SK-N-SH (cell line): ENCODE measurements at regions not wholly inside any gene's neighbourhood (a gene's known extent, or its start where the extent isn't known, plus 50 kb on each side); places are given as distances from the start of the nearest gene placed in this dataset.

Source experiments
- CTCF ChIA-PET: fragments of 300-600, 350-600 bp; formaldehyde crosslinking; extraction: SDS; loops from one replicate; lab custom pipeline; 2021; lab: Yijun Ruan, JAX
- POLR2A ChIA-PET: fragments of 350-600 bp; sonication (Branson Sonifier 250); formaldehyde crosslinking; extraction: SDS; loops from one replicate; lab custom pipeline; 2020; ENCODE audit warnings: antibody characterized with exemption, inconsistent platforms; lab: Yijun Ruan, JAX
- DNase-seq: peaks from one replicate; pipeline ENCODE4 v3.0.0; 2012
- H2AFZ ChIP-seq: fragments of 200-600 bp; sonication (generic); 2 replicates; pipeline ENCODE4 v1.8.1; 2016; ENCODE audit warnings: antibody characterized with exemption, mild to moderate bottlenecking, low read depth
- H3F3A ChIP-seq: fragments of 200-600 bp; sonication (generic); replicated peaks from 2 replicates; pipeline ENCODE3; 2016; ENCODE audit warnings: antibody characterized with exemption, mild to moderate bottlenecking; ENCODE audit not compliant: insufficient read depth
- H3K27ac ChIP-seq, 2 experiments: fragments of 200-500 bp in 1 of 2; fragments of 200-600 bp in 1 of 2; sonication (Bioruptor generic) in 1 of 2; sonication (generic), shearing (Covaris generic) in 1 of 2; 2 replicates each; pipeline versions ENCODE4 v1.5.1 to v1.6.1; 2014 to 2016; ENCODE audit warnings: low read depth in 2 of 2, inconsistent platforms in 1 of 2, low read length in 1 of 2, mild to moderate bottlenecking in 1 of 2, mixed read lengths in 1 of 2
- H3K27me3 ChIP-seq: fragments of 200-600 bp; sonication (generic), shearing (Covaris generic); 2 replicates; pipeline ENCODE4 v1.6.1; 2016; ENCODE audit warnings: mixed run types; ENCODE audit not compliant: insufficient read depth
- H3K36me3 ChIP-seq, 2 experiments: fragments of 200-500 bp in 1 of 2; fragments of 200-600 bp in 1 of 2; sonication (Bioruptor generic) in 1 of 2; sonication (generic) in 1 of 2; replicated peaks in 1 of 2; 2 replicates each; pipeline versions ENCODE3 to v1.5.1; 2014 to 2016; ENCODE audit warnings: low read length in 1 of 2, mild to moderate bottlenecking in 1 of 2; ENCODE audit not compliant: insufficient read depth in 2 of 2, control insufficient read depth in 1 of 2
- H3K4me1 ChIP-seq, 2 experiments: fragments of 200-500 bp in 1 of 2; fragments of 200-600 bp in 1 of 2; sonication (Bioruptor generic) in 1 of 2; sonication (generic), shearing (Covaris generic) in 1 of 2; 2 replicates each; pipeline versions ENCODE4 v1.5.1 to v1.6.1; 2014 to 2016; ENCODE audit warnings: low read depth in 1 of 2, low read length in 1 of 2, mixed run types in 1 of 2; ENCODE audit not compliant: insufficient read depth in 2 of 2, control insufficient read depth in 1 of 2
- H3K4me2 ChIP-seq: fragments of 200-600 bp; sonication (generic), shearing (Covaris generic); 2 replicates; pipeline ENCODE4 v1.6.1; 2017; ENCODE audit warnings: mixed run types
- H3K4me3 ChIP-seq, 2 experiments: fragments of 200-500 bp in 1 of 2; fragments of 200-600 bp in 1 of 2; sonication (Bioruptor generic) in 1 of 2; sonication (generic), shearing (Covaris generic) in 1 of 2; 2 replicates each; pipeline versions ENCODE4 v1.5.1 to v1.8.1; 2014 to 2016; ENCODE audit warnings: low read depth in 2 of 2, inconsistent platforms in 1 of 2, low read length in 1 of 2, mild to moderate bottlenecking in 1 of 2, mixed read lengths in 1 of 2, moderate library complexity in 1 of 2
- H3K79me2 ChIP-seq: fragments of 200-600 bp; sonication (generic); 2 replicates; pipeline ENCODE4 v1.8.1; 2017; ENCODE audit warnings: mild to moderate bottlenecking; ENCODE audit not compliant: insufficient read depth
- H3K9ac ChIP-seq: fragments of 200-600 bp; sonication (generic); 2 replicates; pipeline ENCODE4 v1.6.1; 2017; ENCODE audit warnings: mixed run types
- H3K9me2 ChIP-seq: fragments of 200-600 bp; sonication (generic); 2 replicates; pipeline ENCODE4 v1.6.1; 2017; ENCODE audit warnings: mixed run types
- H3K9me3 ChIP-seq: fragments of 200-600 bp; sonication (generic); 2 replicates; pipeline ENCODE4 v1.6.1; 2017; ENCODE audit warnings: mixed run types, mild to moderate bottlenecking, moderate library complexity
- H4K20me1 ChIP-seq: fragments of 200-600 bp; sonication (generic); 2 replicates; pipeline ENCODE4 v1.6.1; 2017; ENCODE audit warnings: mild to moderate bottlenecking, mixed run types; ENCODE audit not compliant: insufficient read depth
- ELF1 ChIP-seq: IDR thresholded peaks from 2 replicates; pipeline ENCODE4 v1.4.0; 2012
- EP300 ChIP-seq, 2 experiments: IDR thresholded peaks; 2 replicates each; pipeline versions ENCODE4 v1.4.0 to v1.6.1; 2012; ENCODE audit warnings: borderline replicate concordance in 1 of 2, low read depth in 1 of 2, low read length in 1 of 2
- FOSL2 ChIP-seq: IDR thresholded peaks from 2 replicates; pipeline ENCODE4 v1.4.0; 2012; ENCODE audit warnings: low read depth, mild to moderate bottlenecking, moderate library complexity, borderline replicate concordance
- GATA2 ChIP-seq: sonication (generic); formaldehyde crosslinking; IDR thresholded peaks from 2 replicates; pipeline ENCODE4 v1.5.0; 2020; ENCODE audit warnings: mild to moderate bottlenecking, missing genetic modification reagents
- MEF2A ChIP-seq: IDR thresholded peaks from 2 replicates; pipeline ENCODE4 v1.4.0; 2012; ENCODE audit warnings: low read depth, borderline replicate concordance
- MXI1 ChIP-seq: IDR thresholded peaks from 2 replicates; pipeline ENCODE4 v1.6.1; 2012; ENCODE audit warnings: mild to moderate bottlenecking, low read depth, low read length, improper control_type of control experiment
- RFX5 ChIP-seq: IDR thresholded peaks from 2 replicates; pipeline ENCODE4 v1.6.1; 2012; ENCODE audit warnings: mild to moderate bottlenecking, improper control_type of control experiment, low read length
- RXRA ChIP-seq: IDR thresholded peaks from 2 replicates; pipeline ENCODE4 v1.4.0; 2012; ENCODE audit warnings: low read depth, mild to moderate bottlenecking, borderline replicate concordance
- YY1 ChIP-seq: IDR thresholded peaks from 2 replicates; pipeline ENCODE4 v1.4.0; 2012; ENCODE audit warnings: low read depth, mild to moderate bottlenecking
- WGBS: methylation state at CpG from one replicate; pipeline ENCODE4 v1.1.6; 2017; ENCODE audit warnings: low lambda C conversion rate; 5-methylcytosine and 5-hydroxymethylcytosine counted together
- TF ChIP-seq, protein P1 (sequence below): IDR thresholded peaks from 2 replicates; pipeline ENCODE4 v1.4.0; 2012; ENCODE audit warnings: low read depth, borderline replicate concordance
- TF ChIP-seq, protein P2 (sequence below): IDR thresholded peaks from 2 replicates; pipeline ENCODE4 v1.6.1; 2012; ENCODE audit warnings: mild to moderate bottlenecking, low read depth, low read length, moderate library complexity
- TF ChIP-seq, protein P3 (sequence below): fragments of 200-600 bp; sonication (generic); IDR thresholded peaks from 2 replicates; pipeline ENCODE4 v1.6.1; 2017; ENCODE audit warnings: antibody characterized with exemption, mild to moderate bottlenecking, moderate library complexity
- TF ChIP-seq, protein P4 (sequence below): IDR thresholded peaks from 2 replicates; pipeline ENCODE4 v1.4.0; 2012; ENCODE audit warnings: low read depth, borderline replicate concordance
- TF ChIP-seq, protein P5 (sequence below): IDR thresholded peaks from 2 replicates; pipeline ENCODE4 v1.4.0; 2012; ENCODE audit warnings: low read depth
- TF ChIP-seq, protein P6 (sequence below): fragments of 150-350 bp; IDR thresholded peaks from 2 replicates; pipeline ENCODE4 v1.6.1; 2016; ENCODE audit warnings: mild to moderate bottlenecking, low read depth, low read length
- TF ChIP-seq, protein P7 (sequence below): IDR thresholded peaks from 2 replicates; pipeline ENCODE4; 2012

DNA sequence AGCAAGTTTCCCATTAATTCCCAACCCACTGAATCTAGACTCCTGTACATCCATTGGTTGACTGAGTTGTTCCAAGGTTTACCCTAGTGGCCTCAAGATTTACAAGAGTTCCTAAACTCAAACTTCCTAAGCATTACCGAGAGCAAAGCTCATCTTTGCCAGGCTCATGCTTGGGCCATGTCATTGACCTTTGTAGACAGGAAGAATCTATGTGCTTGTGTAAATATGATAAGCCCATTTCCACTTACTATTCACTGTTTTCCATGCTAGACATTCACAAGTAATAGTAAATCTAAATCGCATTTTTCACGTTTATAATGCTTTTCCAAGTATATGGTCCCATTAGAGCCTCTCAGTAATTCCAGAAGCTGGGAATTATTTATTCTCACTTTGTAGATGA is 534.5 kb upstream of the CLINT1 start:
- H4K20me1 ChIP-seq = no peaks in the 10 kb centered on the region
- H3K27ac ChIP-seq = no peak overlapping the region
- H3F3A ChIP-seq = peaks cover 6% of the 10 kb centered on the region
- H3K27me3 ChIP-seq = no peaks in the 10 kb centered on the region
- H3K9me2 ChIP-seq = no peaks in the 10 kb centered on the region
- no peak for TF ChIP-seq ELF1
- TF ChIP-seq EP300 (IDR thresholded peaks at IDR 0.05; ENCODE audit: borderline replicate concordance in 1 of 2, low read depth in 1 of 2, low read length in 1 of 2) = no peak
- no peak for TF ChIP-seq RFX5
- no peak for TF ChIP-seq MXI1
- TF ChIP-seq, protein P1, sequence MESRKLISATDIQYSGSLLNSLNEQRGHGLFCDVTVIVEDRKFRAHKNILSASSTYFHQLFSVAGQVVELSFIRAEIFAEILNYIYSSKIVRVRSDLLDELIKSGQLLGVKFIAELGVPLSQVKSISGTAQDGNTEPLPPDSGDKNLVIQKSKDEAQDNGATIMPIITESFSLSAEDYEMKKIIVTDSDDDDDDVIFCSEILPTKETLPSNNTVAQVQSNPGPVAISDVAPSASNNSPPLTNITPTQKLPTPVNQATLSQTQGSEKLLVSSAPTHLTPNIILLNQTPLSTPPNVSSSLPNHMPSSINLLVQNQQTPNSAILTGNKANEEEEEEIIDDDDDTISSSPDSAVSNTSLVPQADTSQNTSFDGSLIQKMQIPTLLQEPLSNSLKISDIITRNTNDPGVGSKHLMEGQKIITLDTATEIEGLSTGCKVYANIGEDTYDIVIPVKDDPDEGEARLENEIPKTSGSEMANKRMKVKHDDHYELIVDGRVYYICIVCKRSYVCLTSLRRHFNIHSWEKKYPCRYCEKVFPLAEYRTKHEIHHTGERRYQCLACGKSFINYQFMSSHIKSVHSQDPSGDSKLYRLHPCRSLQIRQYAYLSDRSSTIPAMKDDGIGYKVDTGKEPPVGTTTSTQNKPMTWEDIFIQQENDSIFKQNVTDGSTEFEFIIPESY = no peak
- 65% methylated on average over 3 of the region's 3 CpGs for WGBS
- no peak overlapping the region for H3K4me3 ChIP-seq
- H3K9ac ChIP-seq = no peak overlapping the region
- DNase-seq = no peak
- H3K4me2 ChIP-seq = no peak overlapping the region
- ChIA-PET CTCF (interaction anchor here (0.7 to 1.2 kb wide), 3 partner anchors 10 to 226 kb away, joined by 3 to 4 read pairs (median 3); no protein-coding TSS in a partner anchor), POLR2A (no interaction called here)
- H3K4me1 ChIP-seq = peaks cover 0 to 5% of the 10 kb centered on the region in 2 experiments; a peak in 2 of 4 replicates
- no peaks in the 10 kb centered on the region for H3K36me3 ChIP-seq
- no peaks in the 10 kb centered on the region for H3K9me3 ChIP-seq
- H3K79me2 ChIP-seq = no peaks in the 10 kb centered on the region
- no peak overlapping the region for H2AFZ ChIP-seq

DNA sequence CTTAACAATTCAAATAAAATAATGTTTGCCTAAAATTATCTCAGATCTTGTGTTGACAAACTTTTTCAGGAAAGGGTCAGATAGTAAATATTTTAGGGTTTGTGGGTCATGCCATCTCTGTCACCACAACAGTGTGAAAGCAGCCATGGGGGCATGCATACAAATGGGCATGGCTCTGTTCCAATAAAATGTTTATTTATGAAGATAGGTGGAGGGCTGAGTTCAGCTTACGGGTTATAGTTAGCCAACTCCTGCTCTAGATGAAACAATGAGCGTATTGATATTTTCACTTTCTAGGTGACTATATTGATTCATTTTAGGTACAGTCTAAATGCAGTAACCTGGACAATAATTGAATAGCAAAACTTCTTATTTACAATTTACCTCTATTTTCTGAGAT is 533.8 kb upstream of the CLINT1 start:
- H3F3A ChIP-seq = peaks cover 6% of the 10 kb centered on the region
- no peak overlapping the region for H3K4me3 ChIP-seq
- no peaks in the 10 kb centered on the region for H3K36me3 ChIP-seq
- peaks cover 0 to 12% of the 10 kb centered on the region in 2 experiments; a peak in 2 of 4 replicates for H3K4me1 ChIP-seq
- no peak overlapping the region for H2AFZ ChIP-seq
- no peaks in the 10 kb centered on the region for H3K27me3 ChIP-seq
- DNase-seq = no peak
- no peak overlapping the region for H3K4me2 ChIP-seq
- no peaks in the 10 kb centered on the region for H4K20me1 ChIP-seq
- no peak overlapping the region for H3K9ac ChIP-seq
- ChIA-PET POLR2A (no interaction called here), CTCF (interaction anchor here (0.7 to 1.2 kb wide), 2 partner anchors 11 to 15 kb away, joined by 3 to 4 read pairs; no protein-coding TSS in a partner anchor)
- H3K9me3 ChIP-seq = no peaks in the 10 kb centered on the region
- no peaks in the 10 kb centered on the region for H3K79me2 ChIP-seq
- H3K9me2 ChIP-seq = no peaks in the 10 kb centered on the region
- H3K27ac ChIP-seq = no peak overlapping the region
- WGBS = 61% methylated on average over 2 of the region's 2 CpGs
- TF ChIP-seq FOSL2 (no peak), YY1 (no peak), MXI1 (no peak), GATA2 (CRISPR knock-in tag) (no peak), ELF1 (no peak), RXRA (no peak), MEF2A (no peak)
- TF ChIP-seq, protein P2, sequence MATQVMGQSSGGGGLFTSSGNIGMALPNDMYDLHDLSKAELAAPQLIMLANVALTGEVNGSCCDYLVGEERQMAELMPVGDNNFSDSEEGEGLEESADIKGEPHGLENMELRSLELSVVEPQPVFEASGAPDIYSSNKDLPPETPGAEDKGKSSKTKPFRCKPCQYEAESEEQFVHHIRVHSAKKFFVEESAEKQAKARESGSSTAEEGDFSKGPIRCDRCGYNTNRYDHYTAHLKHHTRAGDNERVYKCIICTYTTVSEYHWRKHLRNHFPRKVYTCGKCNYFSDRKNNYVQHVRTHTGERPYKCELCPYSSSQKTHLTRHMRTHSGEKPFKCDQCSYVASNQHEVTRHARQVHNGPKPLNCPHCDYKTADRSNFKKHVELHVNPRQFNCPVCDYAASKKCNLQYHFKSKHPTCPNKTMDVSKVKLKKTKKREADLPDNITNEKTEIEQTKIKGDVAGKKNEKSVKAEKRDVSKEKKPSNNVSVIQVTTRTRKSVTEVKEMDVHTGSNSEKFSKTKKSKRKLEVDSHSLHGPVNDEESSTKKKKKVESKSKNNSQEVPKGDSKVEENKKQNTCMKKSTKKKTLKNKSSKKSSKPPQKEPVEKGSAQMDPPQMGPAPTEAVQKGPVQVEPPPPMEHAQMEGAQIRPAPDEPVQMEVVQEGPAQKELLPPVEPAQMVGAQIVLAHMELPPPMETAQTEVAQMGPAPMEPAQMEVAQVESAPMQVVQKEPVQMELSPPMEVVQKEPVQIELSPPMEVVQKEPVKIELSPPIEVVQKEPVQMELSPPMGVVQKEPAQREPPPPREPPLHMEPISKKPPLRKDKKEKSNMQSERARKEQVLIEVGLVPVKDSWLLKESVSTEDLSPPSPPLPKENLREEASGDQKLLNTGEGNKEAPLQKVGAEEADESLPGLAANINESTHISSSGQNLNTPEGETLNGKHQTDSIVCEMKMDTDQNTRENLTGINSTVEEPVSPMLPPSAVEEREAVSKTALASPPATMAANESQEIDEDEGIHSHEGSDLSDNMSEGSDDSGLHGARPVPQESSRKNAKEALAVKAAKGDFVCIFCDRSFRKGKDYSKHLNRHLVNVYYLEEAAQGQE = no peak
- TF ChIP-seq, protein P3, sequence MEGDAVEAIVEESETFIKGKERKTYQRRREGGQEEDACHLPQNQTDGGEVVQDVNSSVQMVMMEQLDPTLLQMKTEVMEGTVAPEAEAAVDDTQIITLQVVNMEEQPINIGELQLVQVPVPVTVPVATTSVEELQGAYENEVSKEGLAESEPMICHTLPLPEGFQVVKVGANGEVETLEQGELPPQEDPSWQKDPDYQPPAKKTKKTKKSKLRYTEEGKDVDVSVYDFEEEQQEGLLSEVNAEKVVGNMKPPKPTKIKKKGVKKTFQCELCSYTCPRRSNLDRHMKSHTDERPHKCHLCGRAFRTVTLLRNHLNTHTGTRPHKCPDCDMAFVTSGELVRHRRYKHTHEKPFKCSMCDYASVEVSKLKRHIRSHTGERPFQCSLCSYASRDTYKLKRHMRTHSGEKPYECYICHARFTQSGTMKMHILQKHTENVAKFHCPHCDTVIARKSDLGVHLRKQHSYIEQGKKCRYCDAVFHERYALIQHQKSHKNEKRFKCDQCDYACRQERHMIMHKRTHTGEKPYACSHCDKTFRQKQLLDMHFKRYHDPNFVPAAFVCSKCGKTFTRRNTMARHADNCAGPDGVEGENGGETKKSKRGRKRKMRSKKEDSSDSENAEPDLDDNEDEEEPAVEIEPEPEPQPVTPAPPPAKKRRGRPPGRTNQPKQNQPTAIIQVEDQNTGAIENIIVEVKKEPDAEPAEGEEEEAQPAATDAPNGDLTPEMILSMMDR = no peak
- TF ChIP-seq, protein P4, sequence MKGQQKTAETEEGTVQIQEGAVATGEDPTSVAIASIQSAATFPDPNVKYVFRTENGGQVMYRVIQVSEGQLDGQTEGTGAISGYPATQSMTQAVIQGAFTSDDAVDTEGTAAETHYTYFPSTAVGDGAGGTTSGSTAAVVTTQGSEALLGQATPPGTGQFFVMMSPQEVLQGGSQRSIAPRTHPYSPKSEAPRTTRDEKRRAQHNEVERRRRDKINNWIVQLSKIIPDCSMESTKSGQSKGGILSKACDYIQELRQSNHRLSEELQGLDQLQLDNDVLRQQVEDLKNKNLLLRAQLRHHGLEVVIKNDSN = no peak
- TF ChIP-seq, protein P5, sequence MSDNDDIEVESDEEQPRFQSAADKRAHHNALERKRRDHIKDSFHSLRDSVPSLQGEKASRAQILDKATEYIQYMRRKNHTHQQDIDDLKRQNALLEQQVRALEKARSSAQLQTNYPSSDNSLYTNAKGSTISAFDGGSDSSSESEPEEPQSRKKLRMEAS = no peak
- TF ChIP-seq, protein P6, sequence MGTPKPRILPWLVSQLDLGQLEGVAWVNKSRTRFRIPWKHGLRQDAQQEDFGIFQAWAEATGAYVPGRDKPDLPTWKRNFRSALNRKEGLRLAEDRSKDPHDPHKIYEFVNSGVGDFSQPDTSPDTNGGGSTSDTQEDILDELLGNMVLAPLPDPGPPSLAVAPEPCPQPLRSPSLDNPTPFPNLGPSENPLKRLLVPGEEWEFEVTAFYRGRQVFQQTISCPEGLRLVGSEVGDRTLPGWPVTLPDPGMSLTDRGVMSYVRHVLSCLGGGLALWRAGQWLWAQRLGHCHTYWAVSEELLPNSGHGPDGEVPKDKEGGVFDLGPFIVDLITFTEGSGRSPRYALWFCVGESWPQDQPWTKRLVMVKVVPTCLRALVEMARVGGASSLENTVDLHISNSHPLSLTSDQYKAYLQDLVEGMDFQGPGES = no peak
- TF ChIP-seq, protein P7, sequence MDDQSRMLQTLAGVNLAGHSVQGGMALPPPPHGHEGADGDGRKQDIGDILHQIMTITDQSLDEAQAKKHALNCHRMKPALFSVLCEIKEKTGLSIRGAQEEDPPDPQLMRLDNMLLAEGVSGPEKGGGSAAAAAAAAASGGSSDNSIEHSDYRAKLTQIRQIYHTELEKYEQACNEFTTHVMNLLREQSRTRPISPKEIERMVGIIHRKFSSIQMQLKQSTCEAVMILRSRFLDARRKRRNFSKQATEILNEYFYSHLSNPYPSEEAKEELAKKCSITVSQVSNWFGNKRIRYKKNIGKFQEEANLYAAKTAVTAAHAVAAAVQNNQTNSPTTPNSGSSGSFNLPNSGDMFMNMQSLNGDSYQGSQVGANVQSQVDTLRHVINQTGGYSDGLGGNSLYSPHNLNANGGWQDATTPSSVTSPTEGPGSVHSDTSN = no peak
